ENCODE measurements at regions not wholly inside any gene's neighbourhood (a gene's known extent, or its start where the extent isn't known, plus 50 kb on each side); places are given as distances from the start of the nearest gene placed in this dataset.

- no peak for DNase-seq (ENCODE audit: low spot score)
- in situ Hi-C loops (cut with MboI; ENCODE audit: low sequenced_read_pairs, unreplicated experiment) = no loop called here
- no peak for TF ChIP-seq CTCF (IDR thresholded peaks at IDR 0.05; ENCODE audit: borderline replicate concordance, control extremely low read depth, extremely low read depth, insufficient read depth, missing control alignments)
Measured at GRCh38 chr10:78798976-78799730, 269.6 kb upstream of the ZMIZ1 start.

GRCh38 chr10:78800006-78800405 lies 268.8 kb upstream of the ZMIZ1 start:
- in situ Hi-C loops (cut with MboI; ENCODE audit: low sequenced_read_pairs, unreplicated experiment) = no loop called here
- TF ChIP-seq CTCF (IDR thresholded peaks at IDR 0.05; ENCODE audit: borderline replicate concordance, control extremely low read depth, extremely low read depth, insufficient read depth, missing control alignments) = no peak
- no peak for DNase-seq (ENCODE audit: low spot score)

- no peak for TF ChIP-seq CTCF (IDR thresholded peaks at IDR 0.05; ENCODE audit: borderline replicate concordance, control extremely low read depth, extremely low read depth, insufficient read depth, missing control alignments)
- in situ Hi-C loops (cut with MboI; ENCODE audit: low sequenced_read_pairs, unreplicated experiment) = no loop called here
Measured at GRCh38 chr10:78800535-78801320, 268.0 kb upstream of the ZMIZ1 start.

GRCh38 chr10:78802431-78802830 lies 266.3 kb upstream of the ZMIZ1 start:
- in situ Hi-C loops (cut with MboI; ENCODE audit: low sequenced_read_pairs, unreplicated experiment) = no loop called here
- no peak for TF ChIP-seq CTCF (IDR thresholded peaks at IDR 0.05; ENCODE audit: borderline replicate concordance, control extremely low read depth, extremely low read depth, insufficient read depth, missing control alignments)
- DNase-seq (ENCODE audit: low spot score) = no peak

More at GRCh38 chr10:78800535-78801320, 268.0 kb upstream of the ZMIZ1 start:
- DNase-seq (ENCODE audit: low spot score) = no peak

- DNase-seq (ENCODE audit: low spot score) = no peak
- in situ Hi-C loops (cut with MboI; ENCODE audit: low sequenced_read_pairs, unreplicated experiment) = no loop called here
- no peak for TF ChIP-seq CTCF (IDR thresholded peaks at IDR 0.05; ENCODE audit: borderline replicate concordance, control extremely low read depth, extremely low read depth, insufficient read depth, missing control alignments)
Measured at GRCh38 chr10:78802866-78803265, 265.9 kb upstream of the ZMIZ1 start.

- DNase-seq (ENCODE audit: low spot score) = no peak
- no peak for TF ChIP-seq CTCF (IDR thresholded peaks at IDR 0.05; ENCODE audit: borderline replicate concordance, control extremely low read depth, extremely low read depth, insufficient read depth, missing control alignments)
- in situ Hi-C loops (cut with MboI; ENCODE audit: low sequenced_read_pairs, unreplicated experiment) = no loop called here
Measured at GRCh38 chr10:78803710-78804109, 265.1 kb upstream of the ZMIZ1 start.

Data from GM13976 (cell line).